Neural progenitor cell (in vitro differentiated cells): ENCODE measurements at regions not wholly inside any gene's neighbourhood (a gene's known extent, or its start where the extent isn't known, plus 50 kb on each side); places are given as distances from the start of the nearest gene placed in this dataset.

Experiments used
- EZH2 ChIP-seq: fragments of 200-600 bp; sonication (generic); IDR thresholded peaks from 2 replicates; pipeline ENCODE4 v1.6.1; 2017; ENCODE audit warnings: antibody characterized with exemption, mild to moderate bottlenecking, moderate library complexity
- TF ChIP-seq, protein P1 (sequence below): fragments of 200-600 bp; sonication (generic); IDR thresholded peaks from 2 replicates; pipeline ENCODE4 v1.5.1; 2017; ENCODE audit warnings: antibody characterized with exemption, mild to moderate bottlenecking

DNA sequence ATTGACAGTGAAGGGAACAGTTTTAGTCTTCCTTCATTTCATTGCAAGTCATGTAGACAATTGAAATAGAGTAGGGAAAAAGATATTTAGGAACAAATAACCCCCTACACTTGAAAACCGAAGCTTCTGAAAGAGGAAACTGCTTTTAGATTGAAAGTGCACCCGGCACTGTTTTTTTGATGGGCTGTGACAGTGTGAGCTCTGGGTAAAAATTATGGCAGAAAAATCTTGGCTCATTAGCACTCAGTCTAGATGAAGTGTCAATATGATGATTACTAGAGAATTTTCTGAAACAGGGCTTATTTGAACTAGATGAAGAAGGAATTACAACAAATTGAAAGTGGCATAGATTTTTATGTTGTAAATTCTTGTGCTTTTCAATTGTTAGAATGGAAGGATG lies 1132.4 kb downstream of the RAPGEF2 start:
- TF ChIP-seq, protein P1, sequence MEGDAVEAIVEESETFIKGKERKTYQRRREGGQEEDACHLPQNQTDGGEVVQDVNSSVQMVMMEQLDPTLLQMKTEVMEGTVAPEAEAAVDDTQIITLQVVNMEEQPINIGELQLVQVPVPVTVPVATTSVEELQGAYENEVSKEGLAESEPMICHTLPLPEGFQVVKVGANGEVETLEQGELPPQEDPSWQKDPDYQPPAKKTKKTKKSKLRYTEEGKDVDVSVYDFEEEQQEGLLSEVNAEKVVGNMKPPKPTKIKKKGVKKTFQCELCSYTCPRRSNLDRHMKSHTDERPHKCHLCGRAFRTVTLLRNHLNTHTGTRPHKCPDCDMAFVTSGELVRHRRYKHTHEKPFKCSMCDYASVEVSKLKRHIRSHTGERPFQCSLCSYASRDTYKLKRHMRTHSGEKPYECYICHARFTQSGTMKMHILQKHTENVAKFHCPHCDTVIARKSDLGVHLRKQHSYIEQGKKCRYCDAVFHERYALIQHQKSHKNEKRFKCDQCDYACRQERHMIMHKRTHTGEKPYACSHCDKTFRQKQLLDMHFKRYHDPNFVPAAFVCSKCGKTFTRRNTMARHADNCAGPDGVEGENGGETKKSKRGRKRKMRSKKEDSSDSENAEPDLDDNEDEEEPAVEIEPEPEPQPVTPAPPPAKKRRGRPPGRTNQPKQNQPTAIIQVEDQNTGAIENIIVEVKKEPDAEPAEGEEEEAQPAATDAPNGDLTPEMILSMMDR, result no peak
- TF ChIP-seq EZH2, result no peak
